Mesothelial cell of epicardium (in vitro differentiated cells): ENCODE measurements at regions not wholly inside any gene's neighbourhood (a gene's known extent, or its start where the extent isn't known, plus 50 kb on each side); places are given as distances from the start of the nearest gene placed in this dataset.

Experiments used
- DNase-seq, 2 experiments: peaks; one replicate each; pipeline ENCODE4 v3.0.0; 2021; ENCODE audit warnings: low spot score in 2 of 2; ENCODE audit not compliant: unreplicated experiment in 2 of 2
- H3K27ac Mint-ChIP-seq: 2 replicates; pipeline ENCODE4 v1.8.0; 2021; ENCODE audit warnings: mixed read lengths
- H3K27me3 Mint-ChIP-seq: 2 replicates; pipeline ENCODE4 v1.8.0; 2021; ENCODE audit warnings: low read depth, mixed read lengths
- H3K36me3 Mint-ChIP-seq: 2 replicates; pipeline ENCODE4 v1.8.0; 2021; ENCODE audit warnings: mixed read lengths
- H3K4me1 Mint-ChIP-seq: 2 replicates; pipeline ENCODE4 v1.8.0; 2021; ENCODE audit warnings: mixed read lengths
- H3K4me3 Mint-ChIP-seq: 2 replicates; pipeline ENCODE4 v1.8.0; 2021; ENCODE audit warnings: mild to moderate bottlenecking, moderate library complexity, mixed read lengths
- H3K9me3 Mint-ChIP-seq: 2 replicates; pipeline ENCODE4 v1.8.0; 2021; ENCODE audit warnings: mixed read lengths
- CTCF ChIP-seq: fragments of 200-600 bp; sonication (generic); IDR thresholded peaks from one replicate; pipeline ENCODE4 v1.5.0; 2021; ENCODE audit warnings: antibody characterized with exemption; ENCODE audit not compliant: unreplicated experiment

- Mint-ChIP-seq H3K4me3 (no peak overlapping the region), H3K9me3 (peaks cover 4% of the 10 kb centered on the region), H3K4me1 (no peaks in the 10 kb centered on the region), H3K27ac (no peak overlapping the region), H3K27me3 (no peaks in the 10 kb centered on the region), H3K36me3 (no peaks in the 10 kb centered on the region)
- no peak for DNase-seq
- TF ChIP-seq CTCF: no peak
These were observed 457.2 kb upstream of the SLITRK1 start for GRCh38 chr13:84339456-84339855.

- Mint-ChIP-seq H3K4me1 (no peaks in the 10 kb centered on the region), H3K4me3 (no peak overlapping the region), H3K27me3 (no peaks in the 10 kb centered on the region), H3K36me3 (no peaks in the 10 kb centered on the region), H3K9me3 (no peaks in the 10 kb centered on the region), H3K27ac (no peak overlapping the region)
- no peak for DNase-seq
- no peak for TF ChIP-seq CTCF
These were observed 450.1 kb upstream of the SLITRK1 start for GRCh38 chr13:84332346-84332745.

DNA sequence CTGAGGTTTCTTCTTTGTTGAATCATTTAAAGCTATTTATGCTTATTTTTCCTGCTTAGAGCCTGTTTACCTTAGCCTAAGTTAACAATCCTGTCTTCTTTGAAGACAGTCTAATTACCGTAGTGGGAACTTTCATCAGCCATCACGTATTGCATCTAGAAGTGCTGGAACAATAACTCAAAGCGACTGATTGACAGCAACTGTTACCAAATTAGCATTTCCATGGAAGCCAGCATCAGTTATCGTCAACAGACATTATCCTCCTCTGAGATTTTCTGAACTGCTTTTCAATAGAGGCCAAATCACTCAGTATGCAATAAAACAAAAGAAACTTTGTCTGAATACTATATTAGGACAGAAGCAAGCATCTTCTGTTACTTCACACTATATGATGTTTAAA is 433.3 kb upstream of the SLITRK1 start:
- DNase-seq: no peak
- H3K4me3 Mint-ChIP-seq: no peak overlapping the region
- no peak for TF ChIP-seq CTCF
- no peak overlapping the region for H3K27ac Mint-ChIP-seq
- H3K27me3 Mint-ChIP-seq: no peaks in the 10 kb centered on the region
- H3K9me3 Mint-ChIP-seq: peaks cover 9% of the 10 kb centered on the region
- H3K36me3 Mint-ChIP-seq: no peaks in the 10 kb centered on the region
- no peaks in the 10 kb centered on the region for H3K4me1 Mint-ChIP-seq

- no peak for TF ChIP-seq CTCF
- H3K27me3 Mint-ChIP-seq: no peaks in the 10 kb centered on the region
- H3K4me1 Mint-ChIP-seq: peaks cover 5% of the 10 kb centered on the region
- no peak overlapping the region for H3K4me3 Mint-ChIP-seq
- no peak for DNase-seq
- peaks cover 4% of the 10 kb centered on the region for H3K36me3 Mint-ChIP-seq
- peaks cover 6% of the 10 kb centered on the region for H3K9me3 Mint-ChIP-seq
- H3K27ac Mint-ChIP-seq: no peak overlapping the region
These were observed 420.8 kb upstream of the SLITRK1 start for GRCh38 chr13:84303035-84303434.

DNA sequence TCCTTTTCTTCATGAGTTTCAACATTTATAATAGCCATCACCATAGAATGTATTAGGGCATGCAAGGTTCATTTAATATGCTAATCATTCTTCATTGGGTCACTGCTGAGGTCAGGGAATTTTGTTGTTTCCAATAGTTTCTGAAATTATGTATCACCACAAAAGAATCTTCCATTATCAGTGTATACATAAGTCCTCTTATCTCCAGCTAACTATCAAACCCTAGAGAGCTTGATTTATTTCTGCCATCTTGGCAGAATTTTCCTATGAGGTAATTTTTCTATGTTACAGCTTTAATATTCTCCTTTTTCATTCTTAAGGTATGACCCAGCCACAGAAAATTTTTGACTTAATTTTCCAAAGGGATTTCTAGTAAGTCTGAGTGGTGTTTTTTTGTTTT is 415.0 kb upstream of the SLITRK1 start:
- no peak overlapping the region for H3K4me3 Mint-ChIP-seq
- peaks cover 12% of the 10 kb centered on the region for H3K9me3 Mint-ChIP-seq
- H3K27me3 Mint-ChIP-seq: no peaks in the 10 kb centered on the region
- no peak for DNase-seq
- peak overlapping the region; percentile 77 for H3K27ac Mint-ChIP-seq
- no peak for TF ChIP-seq CTCF
- peaks cover 4% of the 10 kb centered on the region for H3K36me3 Mint-ChIP-seq
- H3K4me1 Mint-ChIP-seq: peaks cover 36% of the 10 kb centered on the region

GRCh38 chr13:84296401-84296800 is 414.1 kb upstream of the SLITRK1 start:
- peaks cover 4% of the 10 kb centered on the region for H3K36me3 Mint-ChIP-seq
- H3K27ac Mint-ChIP-seq: peak overlapping the region; percentile 77
- no peak for TF ChIP-seq CTCF
- H3K4me1 Mint-ChIP-seq: peaks cover 36% of the 10 kb centered on the region
- no peak overlapping the region for H3K4me3 Mint-ChIP-seq
- DNase-seq: no peak
- H3K9me3 Mint-ChIP-seq: peaks cover 12% of the 10 kb centered on the region
- H3K27me3 Mint-ChIP-seq: no peaks in the 10 kb centered on the region
